ENCODE measurements at regions not wholly inside any gene's neighbourhood (a gene's known extent, or its start where the extent isn't known, plus 50 kb on each side); places are given as distances from the start of the nearest gene placed in this dataset.

GRCh38 chr1:79448426-79448825, 441.9 kb upstream of the ADGRL4 start:
- Histone ChIP-seq H3K27ac (ENCODE audit: low read length, poor library complexity, severe bottlenecking) (no peak overlapping the region), H3K27me3 (ENCODE audit: control insufficient read depth in 1 of 2, insufficient read depth in 1 of 2, low read length in 2 of 2) (no peaks in the 10 kb centered on the region), H3K4me1 (ENCODE audit: control insufficient read depth, insufficient read depth, low read depth, low read length) (no peaks in the 10 kb centered on the region), H3K4me3 (ENCODE audit: insufficient read depth in 1 of 2, low read depth in 1 of 2, low read length in 2 of 2) (no peak overlapping the region), H3K23ac (ENCODE audit: low read length in 2 of 2) (no peak overlapping the region), H2BK15ac (ENCODE audit: low read depth, poor library complexity, severe bottlenecking) (no peak overlapping the region), H3K18ac (ENCODE audit: low read depth in 1 of 2, low read length in 2 of 2) (no peak overlapping the region), H2BK12ac (ENCODE audit: low read length in 2 of 2) (no peak overlapping the region), H3K9me3 (ENCODE audit: control insufficient read depth, low read length) (no peaks in the 10 kb centered on the region), H2BK5ac (ENCODE audit: low read depth, low read length, poor library complexity, severe bottlenecking) (no peak overlapping the region), H3K4ac (ENCODE audit: low read depth in 1 of 2, low read length in 2 of 2) (no peak overlapping the region), H2BK120ac (ENCODE audit: low read depth, low read length) (no peak overlapping the region), H4K8ac (ENCODE audit: low read length) (no peak overlapping the region), H3K36me3 (ENCODE audit: control insufficient read depth in 1 of 2, insufficient read depth in 2 of 2, low read depth in 1 of 2, low read length in 2 of 2) (no peaks in the 10 kb centered on the region), H3K4me2 (ENCODE audit: low read length, poor library complexity, severe bottlenecking) (no peak overlapping the region), H4K91ac (ENCODE audit: low read length) (no peak overlapping the region), H3K14ac (ENCODE audit: low read length in 2 of 2) (no peak overlapping the region), H3K9ac (ENCODE audit: low read length) (no peak overlapping the region), H3K79me1 (replicated peaks; ENCODE audit: low read length, poor library complexity, severe bottlenecking) (no peaks in the 10 kb centered on the region), H2AFZ (ENCODE audit: low read depth, low read length) (no peak overlapping the region), H2AK5ac (ENCODE audit: low read length, severe bottlenecking) (no peak overlapping the region)
- no peak for DNase-seq
- 100% methylated on average over 1 of the region's 2 CpGs for WGBS

- Histone ChIP-seq H3K14ac (ENCODE audit: low read length in 2 of 2) (no peak overlapping the region), H3K9me3 (ENCODE audit: control insufficient read depth, low read length) (no peaks in the 10 kb centered on the region)
These were observed 434.7 kb upstream of the ADGRL4 start for GRCh38 chr1:79441238-79441637.

GRCh38 chr1:79437540-79437939, 431.0 kb upstream of the ADGRL4 start:
- Histone ChIP-seq H3K27me3 (ENCODE audit: control insufficient read depth in 1 of 2, insufficient read depth in 1 of 2, low read length in 2 of 2) (no peaks in the 10 kb centered on the region), H2AFZ (ENCODE audit: low read depth, low read length) (no peak overlapping the region), H3K23ac (ENCODE audit: low read length in 2 of 2) (no peak overlapping the region), H2BK5ac (ENCODE audit: low read depth, low read length, poor library complexity, severe bottlenecking) (no peak overlapping the region), H3K4ac (ENCODE audit: low read depth in 1 of 2, low read length in 2 of 2) (no peak overlapping the region), H4K91ac (ENCODE audit: low read length) (no peak overlapping the region), H3K4me2 (ENCODE audit: low read length, poor library complexity, severe bottlenecking) (no peak overlapping the region), H3K18ac (ENCODE audit: low read depth in 1 of 2, low read length in 2 of 2) (no peak overlapping the region), H3K14ac (ENCODE audit: low read length in 2 of 2) (no peak overlapping the region), H4K8ac (ENCODE audit: low read length) (no peak overlapping the region), H2AK5ac (ENCODE audit: low read length, severe bottlenecking) (no peak overlapping the region), H3K36me3 (ENCODE audit: control insufficient read depth in 1 of 2, insufficient read depth in 2 of 2, low read depth in 1 of 2, low read length in 2 of 2) (no peaks in the 10 kb centered on the region), H2BK12ac (ENCODE audit: low read length in 2 of 2) (no peak overlapping the region), H3K9ac (ENCODE audit: low read length) (no peak overlapping the region), H3K27ac (ENCODE audit: low read length, poor library complexity, severe bottlenecking) (no peak overlapping the region), H3K9me3 (ENCODE audit: control insufficient read depth, low read length) (no peaks in the 10 kb centered on the region), H3K4me3 (ENCODE audit: insufficient read depth in 1 of 2, low read depth in 1 of 2, low read length in 2 of 2) (no peak overlapping the region), H2BK120ac (ENCODE audit: low read depth, low read length) (no peak overlapping the region), H3K79me1 (replicated peaks; ENCODE audit: low read length, poor library complexity, severe bottlenecking) (no peaks in the 10 kb centered on the region), H2BK15ac (ENCODE audit: low read depth, poor library complexity, severe bottlenecking) (no peak overlapping the region), H3K4me1 (ENCODE audit: control insufficient read depth, insufficient read depth, low read depth, low read length) (no peaks in the 10 kb centered on the region)
- no peak for DNase-seq
- 99% methylated on average over 2 of the region's 2 CpGs for whole genome bisulfite sequencing

More at GRCh38 chr1:79441238-79441637, 434.7 kb upstream of the ADGRL4 start:
- Histone ChIP-seq H2BK5ac (ENCODE audit: low read depth, low read length, poor library complexity, severe bottlenecking) (no peak overlapping the region), H3K4me2 (ENCODE audit: low read length, poor library complexity, severe bottlenecking) (no peak overlapping the region), H3K27ac (ENCODE audit: low read length, poor library complexity, severe bottlenecking) (no peak overlapping the region), H3K36me3 (ENCODE audit: control insufficient read depth in 1 of 2, insufficient read depth in 2 of 2, low read depth in 1 of 2, low read length in 2 of 2) (no peaks in the 10 kb centered on the region), H2AK5ac (ENCODE audit: low read length, severe bottlenecking) (no peak overlapping the region), H2BK120ac (ENCODE audit: low read depth, low read length) (no peak overlapping the region), H3K23ac (ENCODE audit: low read length in 2 of 2) (no peak overlapping the region), H3K4me3 (ENCODE audit: insufficient read depth in 1 of 2, low read depth in 1 of 2, low read length in 2 of 2) (no peak overlapping the region), H4K91ac (ENCODE audit: low read length) (no peak overlapping the region), H3K79me1 (replicated peaks; ENCODE audit: low read length, poor library complexity, severe bottlenecking) (no peaks in the 10 kb centered on the region), H2BK12ac (ENCODE audit: low read length in 2 of 2) (no peak overlapping the region), H3K9ac (ENCODE audit: low read length) (no peak overlapping the region), H2AFZ (ENCODE audit: low read depth, low read length) (no peak overlapping the region), H3K27me3 (ENCODE audit: control insufficient read depth in 1 of 2, insufficient read depth in 1 of 2, low read length in 2 of 2) (no peaks in the 10 kb centered on the region), H4K8ac (ENCODE audit: low read length) (no peak overlapping the region), H3K4ac (ENCODE audit: low read depth in 1 of 2, low read length in 2 of 2) (no peak overlapping the region), H3K18ac (ENCODE audit: low read depth in 1 of 2, low read length in 2 of 2) (no peak overlapping the region), H3K4me1 (ENCODE audit: control insufficient read depth, insufficient read depth, low read depth, low read length) (no peaks in the 10 kb centered on the region), H2BK15ac (ENCODE audit: low read depth, poor library complexity, severe bottlenecking) (no peak overlapping the region)
- 85% methylated on average over 2 of the region's 2 CpGs for WGBS
- no peak for DNase-seq

- Histone ChIP-seq H3K27ac (ENCODE audit: low read length, poor library complexity, severe bottlenecking) (no peak overlapping the region), H4K91ac (ENCODE audit: low read length) (no peak overlapping the region), H2BK15ac (ENCODE audit: low read depth, poor library complexity, severe bottlenecking) (no peak overlapping the region), H3K4me3 (ENCODE audit: insufficient read depth in 1 of 2, low read depth in 1 of 2, low read length in 2 of 2) (no peak overlapping the region), H2BK12ac (ENCODE audit: low read length in 2 of 2) (no peak overlapping the region), H3K9me3 (ENCODE audit: control insufficient read depth, low read length) (no peaks in the 10 kb centered on the region), H4K8ac (ENCODE audit: low read length) (no peak overlapping the region), H3K9ac (ENCODE audit: low read length) (no peak overlapping the region), H2AFZ (ENCODE audit: low read depth, low read length) (no peak overlapping the region), H3K18ac (ENCODE audit: low read depth in 1 of 2, low read length in 2 of 2) (no peak overlapping the region), H2AK5ac (ENCODE audit: low read length, severe bottlenecking) (no peak overlapping the region), H3K4me1 (ENCODE audit: control insufficient read depth, insufficient read depth, low read depth, low read length) (no peaks in the 10 kb centered on the region), H3K4ac (ENCODE audit: low read depth in 1 of 2, low read length in 2 of 2) (no peak overlapping the region), H3K23ac (ENCODE audit: low read length in 2 of 2) (no peak overlapping the region), H3K36me3 (ENCODE audit: control insufficient read depth in 1 of 2, insufficient read depth in 2 of 2, low read depth in 1 of 2, low read length in 2 of 2) (no peaks in the 10 kb centered on the region), H3K27me3 (ENCODE audit: control insufficient read depth in 1 of 2, insufficient read depth in 1 of 2, low read length in 2 of 2) (no peaks in the 10 kb centered on the region), H3K4me2 (ENCODE audit: low read length, poor library complexity, severe bottlenecking) (no peak overlapping the region), H2BK5ac (ENCODE audit: low read depth, low read length, poor library complexity, severe bottlenecking) (no peak overlapping the region), H2BK120ac (ENCODE audit: low read depth, low read length) (no peak overlapping the region), H3K14ac (ENCODE audit: low read length in 2 of 2) (no peak overlapping the region), H3K79me1 (replicated peaks; ENCODE audit: low read length, poor library complexity, severe bottlenecking) (no peaks in the 10 kb centered on the region)
- 84% methylated on average over 2 of the region's 2 CpGs for WGBS
- DNase-seq, result no peak
These were observed 424.8 kb upstream of the ADGRL4 start for GRCh38 chr1:79431340-79431739.

All from mesenchymal stem cell (in vitro differentiated cells and primary cell).